Left ventricle myocardium inferior (tissue), 1 donor: ENCODE measurements at regions not wholly inside any gene's neighbourhood (a gene's known extent, or its start where the extent isn't known, plus 50 kb on each side); places are given as distances from the start of the nearest gene placed in this dataset.

Experiments used
- DNase-seq: peaks from one replicate; pipeline ENCODE4 v3.0.0-alpha.2; 2020
- H3K27ac ChIP-seq: fragments of 200-600 bp; replicated peaks from 2 replicates; pipeline ENCODE4 v1.8.0; 2021
- H3K27me3 ChIP-seq: fragments of 200-600 bp; 2 replicates; pipeline ENCODE4 v1.8.0; 2021; ENCODE audit warnings: low read depth
- H3K36me3 ChIP-seq: fragments of 200-600 bp; 2 replicates; pipeline ENCODE4 v1.8.0; 2021
- H3K4me1 ChIP-seq: fragments of 200-600 bp; 2 replicates; pipeline ENCODE4 v1.8.0; 2021
- H3K4me3 ChIP-seq: fragments of 200-600 bp; 2 replicates; pipeline ENCODE4 v1.8.0; 2021; ENCODE audit warnings: mild to moderate bottlenecking, moderate library complexity
- H3K9me3 ChIP-seq: fragments of 200-600 bp; replicated peaks from 2 replicates; pipeline ENCODE4 v1.8.0; 2021
- intact Hi-C: fragments of 100-400 bp; cut with micrococcal nuclease; formaldehyde crosslinking; loops from one replicate; pipeline ENCODE4 v1.11.0; 2022
- TF ChIP-seq, protein P1 (sequence below): fragments of 200-600 bp; IDR thresholded peaks from 2 replicates; pipeline ENCODE4 v1.8.0; 2021; ENCODE audit warnings: antibody characterized with exemption, mild to moderate bottlenecking, borderline replicate concordance
- donor health status: DM: no; HTN: yes; CAD: no; lungs with severe emphysema.

- Histone ChIP-seq H3K36me3 (no peaks in the 10 kb centered on the region), H3K27me3 (no peaks in the 10 kb centered on the region), H3K27ac (no peak overlapping the region), H3K4me3 (no peak overlapping the region), H3K4me1 (no peaks in the 10 kb centered on the region), H3K9me3 (peaks cover 23% of the 10 kb centered on the region)
- TF ChIP-seq, protein P1, sequence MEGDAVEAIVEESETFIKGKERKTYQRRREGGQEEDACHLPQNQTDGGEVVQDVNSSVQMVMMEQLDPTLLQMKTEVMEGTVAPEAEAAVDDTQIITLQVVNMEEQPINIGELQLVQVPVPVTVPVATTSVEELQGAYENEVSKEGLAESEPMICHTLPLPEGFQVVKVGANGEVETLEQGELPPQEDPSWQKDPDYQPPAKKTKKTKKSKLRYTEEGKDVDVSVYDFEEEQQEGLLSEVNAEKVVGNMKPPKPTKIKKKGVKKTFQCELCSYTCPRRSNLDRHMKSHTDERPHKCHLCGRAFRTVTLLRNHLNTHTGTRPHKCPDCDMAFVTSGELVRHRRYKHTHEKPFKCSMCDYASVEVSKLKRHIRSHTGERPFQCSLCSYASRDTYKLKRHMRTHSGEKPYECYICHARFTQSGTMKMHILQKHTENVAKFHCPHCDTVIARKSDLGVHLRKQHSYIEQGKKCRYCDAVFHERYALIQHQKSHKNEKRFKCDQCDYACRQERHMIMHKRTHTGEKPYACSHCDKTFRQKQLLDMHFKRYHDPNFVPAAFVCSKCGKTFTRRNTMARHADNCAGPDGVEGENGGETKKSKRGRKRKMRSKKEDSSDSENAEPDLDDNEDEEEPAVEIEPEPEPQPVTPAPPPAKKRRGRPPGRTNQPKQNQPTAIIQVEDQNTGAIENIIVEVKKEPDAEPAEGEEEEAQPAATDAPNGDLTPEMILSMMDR = no peak
- intact Hi-C loops = no loop called here
- no peak for DNase-seq
Observed at GRCh38 chr15:37582852-37583251, 351.6 kb upstream of the TMCO5A start.

GRCh38 chr15:37586011-37586583 is 348.3 kb upstream of the TMCO5A start:
- H3K27ac ChIP-seq = no peak overlapping the region
- H3K9me3 ChIP-seq = peaks cover 23% of the 10 kb centered on the region
- TF ChIP-seq, protein P1 = no peak
- H3K36me3 ChIP-seq = no peaks in the 10 kb centered on the region
- no peak overlapping the region for H3K4me3 ChIP-seq
- no peak for DNase-seq
- H3K4me1 ChIP-seq = no peaks in the 10 kb centered on the region
- H3K27me3 ChIP-seq = no peaks in the 10 kb centered on the region
- intact Hi-C loops = no loop called here

DNA sequence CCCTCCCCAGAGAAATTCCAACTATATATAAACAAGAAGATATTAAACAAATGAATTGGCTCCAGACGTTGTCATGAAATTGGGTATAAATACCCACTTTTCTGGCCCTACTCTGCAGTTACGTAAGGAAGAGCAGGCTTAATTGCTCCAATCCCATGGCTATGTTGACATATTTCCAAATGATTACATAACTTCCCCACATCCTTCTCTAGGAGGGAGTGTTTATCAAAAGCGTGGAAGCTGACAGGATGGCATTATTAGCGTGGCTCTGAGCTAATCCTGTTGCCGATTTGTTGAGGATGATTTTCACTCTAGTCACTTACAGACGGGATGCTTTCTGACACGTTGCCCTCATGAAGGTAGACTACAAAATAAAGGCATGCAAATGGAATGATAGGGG is 347.5 kb upstream of the TMCO5A start:
- intact Hi-C loops = no loop called here
- Histone ChIP-seq H3K36me3 (no peaks in the 10 kb centered on the region), H3K4me3 (no peak overlapping the region), H3K27ac (no peak overlapping the region), H3K4me1 (no peaks in the 10 kb centered on the region), H3K27me3 (no peaks in the 10 kb centered on the region), H3K9me3 (peaks cover 19% of the 10 kb centered on the region)
- TF ChIP-seq, protein P1 = no peak
- no peak for DNase-seq

DNA sequence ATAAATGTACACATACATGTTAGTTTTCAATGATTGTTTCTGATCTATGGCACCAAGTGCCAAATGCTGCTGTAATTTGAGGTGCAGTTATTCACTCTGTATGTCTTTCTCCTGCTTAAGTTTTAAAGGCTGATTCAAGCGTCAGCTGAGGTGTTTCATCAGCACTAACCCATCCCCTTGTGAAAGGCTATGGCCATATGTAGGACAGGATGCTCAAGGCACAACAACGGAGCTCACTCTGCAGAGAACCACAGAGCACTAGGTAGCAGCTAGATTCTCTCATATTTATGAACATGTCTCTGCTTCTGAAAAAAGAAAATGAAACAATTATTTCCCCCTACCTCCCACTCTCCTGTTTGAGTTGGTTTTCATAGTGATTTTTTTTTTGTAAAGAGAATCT is 340.0 kb upstream of the TMCO5A start:
- no peaks in the 10 kb centered on the region for H3K9me3 ChIP-seq
- TF ChIP-seq, protein P1 = no peak
- H3K27me3 ChIP-seq = peaks cover 5% of the 10 kb centered on the region
- H3K36me3 ChIP-seq = no peaks in the 10 kb centered on the region
- H3K27ac ChIP-seq = no peak overlapping the region
- H3K4me3 ChIP-seq = no peak overlapping the region
- no peaks in the 10 kb centered on the region for H3K4me1 ChIP-seq
- intact Hi-C loops = no loop called here
- DNase-seq = no peak

- Histone ChIP-seq H3K9me3 (no peaks in the 10 kb centered on the region), H3K4me3 (no peak overlapping the region), H3K27ac (no peak overlapping the region), H3K4me1 (no peaks in the 10 kb centered on the region), H3K36me3 (no peaks in the 10 kb centered on the region), H3K27me3 (peaks cover 5% of the 10 kb centered on the region)
- TF ChIP-seq, protein P1 = no peak
- no peak for DNase-seq
- intact Hi-C loops = no loop called here
Observed at GRCh38 chr15:37595426-37595970, 338.9 kb upstream of the TMCO5A start.
